AG09319 (cell line): ENCODE measurements at regions not wholly inside any gene's neighbourhood (a gene's known extent, or its start where the extent isn't known, plus 50 kb on each side); places are given as distances from the start of the nearest gene placed in this dataset.

ENCODE experiments used
- DNase-seq: peaks from one replicate; pipeline ENCODE4 v3.0.0-alpha.2; 2010; ENCODE audit warnings: low read depth; ENCODE audit errors: extremely low read depth
- TF ChIP-seq, protein P1 (sequence below): IDR thresholded peaks from 2 replicates; pipeline ENCODE4 v1.5.1; 2011; ENCODE audit warnings: low read depth, mild to moderate bottlenecking, inconsistent platforms, low read length, moderate library complexity

DNA sequence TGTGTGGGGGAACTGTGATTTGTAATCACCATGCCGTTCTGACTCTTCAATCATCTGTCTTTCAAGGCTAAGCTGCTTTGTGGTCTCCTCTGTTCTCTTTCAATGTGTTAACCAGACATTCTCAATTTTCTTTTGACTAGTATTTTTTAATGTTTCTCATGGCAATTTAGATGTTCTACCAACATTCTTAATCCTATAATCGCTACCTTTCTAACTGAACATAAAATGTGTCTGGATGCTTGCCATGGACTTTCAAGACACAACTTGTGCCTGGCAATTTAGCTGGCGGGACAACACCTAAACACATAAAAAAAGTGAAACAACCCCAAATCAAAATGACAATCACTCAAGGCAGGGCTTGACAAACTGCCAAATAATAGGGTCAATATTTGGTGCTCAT lies 135.0 kb upstream of the ACKR3 start:
- DNase-seq: no peak
- TF ChIP-seq, protein P1, sequence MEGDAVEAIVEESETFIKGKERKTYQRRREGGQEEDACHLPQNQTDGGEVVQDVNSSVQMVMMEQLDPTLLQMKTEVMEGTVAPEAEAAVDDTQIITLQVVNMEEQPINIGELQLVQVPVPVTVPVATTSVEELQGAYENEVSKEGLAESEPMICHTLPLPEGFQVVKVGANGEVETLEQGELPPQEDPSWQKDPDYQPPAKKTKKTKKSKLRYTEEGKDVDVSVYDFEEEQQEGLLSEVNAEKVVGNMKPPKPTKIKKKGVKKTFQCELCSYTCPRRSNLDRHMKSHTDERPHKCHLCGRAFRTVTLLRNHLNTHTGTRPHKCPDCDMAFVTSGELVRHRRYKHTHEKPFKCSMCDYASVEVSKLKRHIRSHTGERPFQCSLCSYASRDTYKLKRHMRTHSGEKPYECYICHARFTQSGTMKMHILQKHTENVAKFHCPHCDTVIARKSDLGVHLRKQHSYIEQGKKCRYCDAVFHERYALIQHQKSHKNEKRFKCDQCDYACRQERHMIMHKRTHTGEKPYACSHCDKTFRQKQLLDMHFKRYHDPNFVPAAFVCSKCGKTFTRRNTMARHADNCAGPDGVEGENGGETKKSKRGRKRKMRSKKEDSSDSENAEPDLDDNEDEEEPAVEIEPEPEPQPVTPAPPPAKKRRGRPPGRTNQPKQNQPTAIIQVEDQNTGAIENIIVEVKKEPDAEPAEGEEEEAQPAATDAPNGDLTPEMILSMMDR: no peak

DNA sequence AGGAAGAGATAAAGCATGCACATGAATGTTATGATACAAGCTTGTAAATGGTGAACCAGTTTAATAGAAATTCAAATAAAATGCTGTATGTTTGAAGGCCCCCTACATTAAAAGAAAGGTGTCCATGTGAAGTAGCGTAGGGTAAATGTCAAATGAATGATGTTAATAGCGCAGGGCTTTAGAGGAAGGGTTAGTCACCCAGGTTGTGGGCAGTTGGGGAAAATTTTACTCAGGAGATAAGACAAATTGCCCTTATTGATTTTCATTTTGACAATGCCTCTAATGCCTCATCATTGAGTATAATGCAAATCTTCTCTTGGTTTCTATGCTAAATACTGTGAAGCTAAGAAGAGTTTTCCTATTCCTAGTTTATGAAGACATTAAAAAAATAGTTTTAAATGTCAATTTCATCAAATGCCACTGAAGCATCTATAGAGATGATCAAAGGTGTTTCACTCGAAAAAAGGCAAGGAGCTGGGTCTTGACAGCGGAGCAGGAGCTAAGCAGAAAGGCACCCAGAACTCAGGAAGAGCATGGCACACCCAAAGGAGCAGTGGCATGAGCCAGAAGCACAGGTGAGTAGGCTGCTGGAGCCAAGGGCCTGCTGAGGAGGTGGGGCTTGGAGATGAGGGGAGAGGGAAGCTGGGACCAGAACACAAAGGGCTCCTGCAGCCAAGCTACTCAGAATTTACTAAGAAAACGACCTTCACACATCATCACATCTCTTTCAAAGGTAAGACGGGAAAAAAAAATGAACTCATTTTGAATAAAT lies 129.3 kb upstream of the ACKR3 start:
- TF ChIP-seq, protein P1: no peak
- no peak for DNase-seq

DNA sequence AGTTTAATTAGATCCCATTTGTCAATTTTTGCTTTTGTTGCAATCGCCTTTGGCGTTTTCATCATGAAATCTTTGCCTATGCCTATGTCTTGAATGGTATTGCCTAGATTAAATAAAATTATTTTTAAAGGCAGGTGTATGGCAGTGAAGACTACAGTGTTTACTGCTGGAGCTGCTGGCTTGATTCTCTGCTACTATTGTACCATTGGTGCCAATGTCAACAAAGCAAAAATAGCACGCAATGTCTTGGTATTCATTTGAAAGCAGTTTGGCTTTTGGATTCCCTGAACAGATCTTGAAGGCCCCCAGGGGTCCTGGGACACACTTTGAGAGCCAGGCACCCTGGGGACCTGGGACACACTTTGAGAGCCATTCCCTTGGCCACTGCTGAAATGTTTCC lies 125.4 kb upstream of the ACKR3 start:
- no peak for DNase-seq
- TF ChIP-seq, protein P1: no peak

DNA sequence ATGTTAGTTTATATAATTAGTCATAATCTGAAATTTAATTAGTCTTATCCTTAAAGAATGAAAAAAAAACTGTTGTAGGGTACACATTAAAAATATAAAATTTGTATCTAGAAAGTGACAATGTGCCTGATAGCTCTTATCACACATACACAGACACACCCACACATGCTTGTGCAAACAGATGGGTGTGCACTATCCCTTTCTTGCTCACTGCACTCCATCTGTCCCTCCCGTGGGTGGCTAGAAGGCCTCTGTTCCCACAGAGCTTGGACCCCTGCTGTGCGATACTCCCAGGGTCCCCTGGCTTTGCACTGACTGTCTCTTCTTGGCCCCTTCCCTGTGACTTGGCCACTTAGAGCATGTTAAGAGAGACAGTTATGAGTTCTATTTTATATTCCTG lies 123.9 kb upstream of the ACKR3 start:
- DNase-seq: no peak
- TF ChIP-seq, protein P1: no peak

DNA sequence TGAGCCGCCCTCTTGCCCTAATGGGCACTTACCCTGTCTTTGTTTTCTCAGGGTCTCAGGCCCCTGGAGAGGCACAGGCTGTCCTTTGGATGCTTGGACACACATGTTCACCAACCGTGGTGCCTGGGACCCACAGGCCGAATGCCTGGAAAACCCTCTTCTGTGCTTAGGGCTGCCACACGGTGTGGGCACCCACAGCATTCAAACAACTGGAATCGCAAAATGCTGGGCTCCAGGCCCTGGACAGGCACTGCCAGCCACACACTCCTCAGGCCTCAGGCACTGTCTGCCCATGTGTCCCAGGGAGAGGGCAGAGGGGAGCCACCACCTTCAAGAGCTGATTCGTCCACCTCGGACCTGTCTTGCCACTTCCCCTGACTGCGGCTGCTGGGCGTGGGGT lies 123.1 kb upstream of the ACKR3 start:
- TF ChIP-seq, protein P1: no peak
- no peak for DNase-seq

DNA sequence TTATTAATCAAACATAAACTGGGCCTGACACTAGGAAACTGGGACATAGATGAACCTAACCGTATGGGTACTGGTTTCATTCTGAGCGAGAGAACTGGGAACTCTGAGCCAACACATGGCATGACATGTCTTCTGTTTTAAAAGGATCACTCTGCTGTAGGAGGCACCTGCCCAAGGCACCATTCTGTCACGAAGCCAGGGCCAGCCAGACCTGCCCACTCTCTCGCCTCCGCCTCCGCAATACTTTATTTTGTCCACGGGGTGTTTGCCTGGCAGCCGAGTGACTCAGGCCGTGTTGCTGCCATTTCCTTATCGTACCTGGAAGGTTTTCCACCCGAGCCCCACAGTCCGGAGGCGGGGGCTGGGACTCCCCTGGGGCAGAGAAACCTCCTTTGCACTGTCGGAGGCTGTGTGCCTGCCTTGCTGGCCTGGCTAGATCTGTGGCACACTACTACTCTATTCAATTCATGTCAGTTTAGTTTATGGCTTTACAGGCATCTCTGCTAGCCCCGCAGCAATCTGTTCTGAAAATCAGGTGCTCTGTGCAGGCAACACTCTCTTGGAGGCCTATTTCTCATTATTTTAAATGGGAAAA lies 120.4 kb upstream of the ACKR3 start:
- DNase-seq: no peak
- TF ChIP-seq, protein P1: no peak

DNA sequence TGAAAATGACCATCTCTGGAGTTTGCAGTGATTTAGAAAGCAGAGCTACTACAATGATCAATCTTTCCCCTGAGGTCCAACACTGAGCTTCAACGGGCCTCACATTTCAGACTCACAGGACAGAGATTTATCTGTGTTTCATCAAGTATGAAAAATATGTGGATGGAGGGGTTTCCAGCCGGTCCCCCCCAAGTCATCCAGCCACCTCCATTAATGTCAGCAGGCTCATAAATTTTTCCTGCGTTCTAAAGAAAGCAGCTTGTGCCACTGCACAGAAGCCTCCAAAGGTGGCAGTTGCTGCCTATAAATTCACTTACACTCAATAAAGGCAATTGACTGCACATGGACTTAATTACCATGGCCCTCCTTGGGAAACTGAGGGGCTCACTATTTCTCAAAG lies 117.4 kb upstream of the ACKR3 start:
- TF ChIP-seq, protein P1: no peak

More for the DNA sequence above, 117.4 kb upstream of the ACKR3 start:
- DNase-seq: no peak
